ENCODE measurements at regions not wholly inside any gene's neighbourhood (a gene's known extent, or its start where the extent isn't known, plus 50 kb on each side); places are given as distances from the start of the nearest gene placed in this dataset.
A peak's percentile ranks its signal among the peaks of the same experiment; 100 is the strongest.

- ATAC-seq (no peak), DNase-seq (ENCODE audit: low spot score) (no peak)
- intact Hi-C loops (cut with DNase I): no loop called here
These were observed 84.6 kb downstream of the BOD1 start for GRCh38 chr5:173531863-173532262.

GRCh38 chr5:173530547-173530946 is 85.9 kb downstream of the BOD1 start:
- DNase-seq (ENCODE audit: low spot score) (no peak), ATAC-seq (no peak)
- intact Hi-C loops (cut with DNase I): no loop called here

- intact Hi-C loops (cut with DNase I): no loop called here
- DNase-seq (ENCODE audit: low spot score) (no peak), ATAC-seq (no peak)
These were observed 86.6 kb downstream of the BOD1 start for GRCh38 chr5:173529861-173530260.

- intact Hi-C loops (cut with DNase I): no loop called here
- DNase-seq (ENCODE audit: low spot score): no peak
- no peak for ATAC-seq
These were observed 88.8 kb downstream of the BOD1 start for GRCh38 chr5:173527671-173528070.

- ATAC-seq: no peak
- DNase-seq (ENCODE audit: low spot score): no peak
- intact Hi-C loops (cut with DNase I): no loop called here
These were observed 92.3 kb downstream of the BOD1 start for GRCh38 chr5:173524136-173524535.

- DNase-seq (ENCODE audit: low spot score) (no peak), ATAC-seq (no peak)
- intact Hi-C loops (cut with DNase I): no loop called here
These were observed 93.1 kb downstream of the BOD1 start for GRCh38 chr5:173523388-173523787.

- intact Hi-C loops (cut with DNase I): no loop called here
- DNase-seq (ENCODE audit: low spot score) (no peak), ATAC-seq (no peak)
These were observed 93.9 kb downstream of the BOD1 start for GRCh38 chr5:173522518-173522917.

- no peak for ATAC-seq
- intact Hi-C loops (cut with DNase I): no loop called here
- DNase-seq (ENCODE audit: low spot score): no peak
These were observed 97.6 kb downstream of the BOD1 start for GRCh38 chr5:173518856-173519255.

GRCh38 chr5:173517648-173518047 is 98.8 kb downstream of the BOD1 start:
- DNase-seq (ENCODE audit: low spot score) (no peak), ATAC-seq (no peak)
- intact Hi-C loops (cut with DNase I): no loop called here

- DNase-seq (ENCODE audit: low spot score): no peak
- intact Hi-C loops (cut with DNase I): no loop called here
- no peak for ATAC-seq
These were observed 100.9 kb downstream of the BOD1 start for GRCh38 chr5:173515526-173515925.

GRCh38 chr5:173514661-173515060 is 101.8 kb downstream of the BOD1 start:
- ATAC-seq (no peak), DNase-seq (ENCODE audit: low spot score) (no peak)

GRCh38 chr5:173513521-173513991 is 102.9 kb downstream of the BOD1 start:
- DNase-seq (ENCODE audit: low spot score) (no peak), ATAC-seq (no peak)

More at GRCh38 chr5:173514661-173515060, 101.8 kb downstream of the BOD1 start:
- intact Hi-C loops (cut with DNase I): no loop called here

GRCh38 chr5:173512637-173513435 is 103.6 kb downstream of the BOD1 start:
- intact Hi-C loops (cut with DNase I): no loop called here
- DNase-seq (ENCODE audit: low spot score) (no peak), ATAC-seq (no peak)

More at GRCh38 chr5:173513521-173513991, 102.9 kb downstream of the BOD1 start:
- intact Hi-C loops (cut with DNase I): no loop called here

GRCh38 chr5:173509060-173509459 is 107.4 kb downstream of the BOD1 start:
- ATAC-seq (no peak), DNase-seq (ENCODE audit: low spot score) (no peak)
- intact Hi-C loops (cut with DNase I): no loop called here

GRCh38 chr5:173507171-173507570 is 109.3 kb downstream of the BOD1 start:
- intact Hi-C loops (cut with DNase I): no loop called here
- no peak for ATAC-seq
- no peak for DNase-seq (ENCODE audit: low spot score)

GRCh38 chr5:173505634-173506033 is 110.8 kb downstream of the BOD1 start:
- ATAC-seq: no peak
- no peak for DNase-seq (ENCODE audit: low spot score)
- intact Hi-C loops (cut with DNase I): no loop called here

GRCh38 chr5:173501922-173502321 is 114.5 kb downstream of the BOD1 start:
- DNase-seq (ENCODE audit: low spot score): no peak
- intact Hi-C loops (cut with DNase I): no loop called here

GRCh38 chr5:173501271-173501670 is 115.2 kb downstream of the BOD1 start:
- ATAC-seq (no peak), DNase-seq (ENCODE audit: low spot score) (no peak)
- intact Hi-C loops (cut with DNase I): no loop called here

More at GRCh38 chr5:173501922-173502321, 114.5 kb downstream of the BOD1 start:
- no peak for ATAC-seq

- intact Hi-C loops (cut with DNase I): no loop called here
- ATAC-seq (no peak), DNase-seq (ENCODE audit: low spot score) (no peak)
These were observed 116.3 kb downstream of the BOD1 start for GRCh38 chr5:173500213-173500560.

- ATAC-seq (peak; percentile 70), DNase-seq (ENCODE audit: low spot score) (no peak)
- intact Hi-C loops (cut with DNase I): loop anchor here (10.0 kb wide), 1 partner anchor 205 kb away; no protein-coding TSS in a partner anchor
These were observed 116.8 kb downstream of the BOD1 start for GRCh38 chr5:173499471-173500212.
